OCI-LY1 (cell line): ENCODE measurements at regions not wholly inside any gene's neighbourhood (a gene's known extent, or its start where the extent isn't known, plus 50 kb on each side); places are given as distances from the start of the nearest gene placed in this dataset.

ENCODE experiments used
- CTCF ChIP-seq: fragments of 200-600 bp; sonication (generic), shearing (Covaris generic); IDR thresholded peaks from 2 replicates; pipeline ENCODE4 v1.5.1; 2017; ENCODE audit warnings: mild to moderate bottlenecking, antibody characterized with exemption, low read length, moderate library complexity, mixed read lengths
- EZH2 ChIP-seq: fragments of 200-600 bp; sonication (generic), shearing (Covaris generic); IDR thresholded peaks from 2 replicates; pipeline ENCODE4 v1.8.0; 2017; ENCODE audit warnings: borderline replicate concordance, mixed run types, mild to moderate bottlenecking, antibody characterized with exemption, low read length, moderate library complexity, mixed read lengths

- TF ChIP-seq CTCF (no peak), EZH2 (no peak)
These were observed 204.8 kb upstream of the KCNG1 start for GRCh38 chr20:51227744-51228143.
